Islet of Langerhans (tissue), 1 donor: ENCODE measurements at regions not wholly inside any gene's neighbourhood (a gene's known extent, or its start where the extent isn't known, plus 50 kb on each side); places are given as distances from the start of the nearest gene placed in this dataset.
"Not testable (repeated sequence)": the region's sequence is repeated elsewhere in the genome, so short reads cannot be mapped to it uniquely, and the experiment has no call there.

Experiments used
- FAIRE-seq: peaks from one replicate; lab custom pipeline; 2011; peaks lifted over from hg19 to GRCh38; lab: Jason Lieb, UNC

GRCh38 chr13:21228738-21229137 lies 52.3 kb downstream of the MRPL57 start:
- no peak for FAIRE-seq

GRCh38 chr13:21229241-21230024 lies 53.0 kb downstream of the MRPL57 start:
- no peak for FAIRE-seq

- FAIRE-seq: no peak
These were observed 54.1 kb downstream of the MRPL57 start for GRCh38 chr13:21230516-21230915.

- FAIRE-seq: no peak
These were observed 55.0 kb downstream of the MRPL57 start for GRCh38 chr13:21231426-21231940.

GRCh38 chr13:21232196-21232595 lies 55.7 kb downstream of the MRPL57 start:
- no peak for FAIRE-seq

GRCh38 chr13:21232599-21232998 lies 56.1 kb downstream of the MRPL57 start:
- FAIRE-seq: no peak

GRCh38 chr13:21233086-21233485 lies 56.6 kb downstream of the MRPL57 start:
- FAIRE-seq: no peak

GRCh38 chr13:21234526-21234925 lies 58.1 kb downstream of the MRPL57 start:
- no peak for FAIRE-seq

GRCh38 chr13:21235174-21235573 lies 58.7 kb downstream of the MRPL57 start:
- no peak for FAIRE-seq

GRCh38 chr13:21237081-21237480 lies 60.6 kb downstream of the MRPL57 start:
- FAIRE-seq: no peak

GRCh38 chr13:21238267-21238666 lies 61.8 kb downstream of the MRPL57 start:
- no peak for FAIRE-seq

- no peak for FAIRE-seq
These were observed 64.1 kb downstream of the MRPL57 start for GRCh38 chr13:21240586-21240985.

GRCh38 chr13:21242236-21242635 lies 65.8 kb downstream of the MRPL57 start:
- no peak for FAIRE-seq

GRCh38 chr13:21243045-21243897 lies 66.8 kb downstream of the MRPL57 start:
- no peak for FAIRE-seq

- FAIRE-seq: not testable (repeated sequence)
These were observed 67.4 kb downstream of the MRPL57 start for GRCh38 chr13:21243898-21244184.

GRCh38 chr13:21246761-21247452 lies 70.4 kb downstream of the MRPL57 start:
- no peak for FAIRE-seq

- FAIRE-seq: no peak
These were observed 79.9 kb downstream of the MRPL57 start for GRCh38 chr13:21256351-21256761.

- FAIRE-seq: no peak
These were observed 80.4 kb downstream of the MRPL57 start for GRCh38 chr13:21256891-21257290.

GRCh38 chr13:21259571-21260455 lies 83.4 kb downstream of the MRPL57 start:
- FAIRE-seq: no peak

GRCh38 chr13:21260561-21261290 lies 84.3 kb downstream of the MRPL57 start:
- not testable (repeated sequence) for FAIRE-seq
